HG03066 (cell line): ENCODE measurements at regions not wholly inside any gene's neighbourhood (a gene's known extent, or its start where the extent isn't known, plus 50 kb on each side); places are given as distances from the start of the nearest gene placed in this dataset.

Source experiments
- ATAC-seq: cut with Tn5 transposase; IDR thresholded peaks from one replicate; pipeline ENCODE4 v1.9.1; 2021; ENCODE audit warnings: low read depth; ENCODE audit not compliant: unreplicated experiment

- ATAC-seq, result no peak
Observed at GRCh38 chr10:33412241-33412640, 77.8 kb upstream of the NRP1 start.

GRCh38 chr10:33410860-33411234, 76.4 kb upstream of the NRP1 start:
- no peak for ATAC-seq

- no peak for ATAC-seq
Observed at GRCh38 chr10:33410096-33410859, 75.8 kb upstream of the NRP1 start.

GRCh38 chr10:33406596-33406995, 72.1 kb upstream of the NRP1 start:
- ATAC-seq, result no peak

GRCh38 chr10:33402220-33403073, 68.0 kb upstream of the NRP1 start:
- ATAC-seq, result no peak

GRCh38 chr10:33401300-33401699, 66.8 kb upstream of the NRP1 start:
- ATAC-seq, result no peak

- no peak for ATAC-seq
Observed at GRCh38 chr10:33398796-33399195, 64.3 kb upstream of the NRP1 start.

- ATAC-seq, result no peak
Observed at GRCh38 chr10:33396938-33397337, 62.5 kb upstream of the NRP1 start.

GRCh38 chr10:33396279-33396678, 61.8 kb upstream of the NRP1 start:
- ATAC-seq, result no peak

GRCh38 chr10:33395201-33395600, 60.7 kb upstream of the NRP1 start:
- ATAC-seq, result no peak

- ATAC-seq, result no peak
Observed at GRCh38 chr10:33392706-33393105, 58.2 kb upstream of the NRP1 start.

GRCh38 chr10:33391611-33392465, 57.4 kb upstream of the NRP1 start:
- ATAC-seq, result no peak

- no peak for ATAC-seq
Observed at GRCh38 chr10:33390046-33390445, 55.6 kb upstream of the NRP1 start.

GRCh38 chr10:33388785-33389184, 54.3 kb upstream of the NRP1 start:
- ATAC-seq, result no peak

- no peak for ATAC-seq
Observed at GRCh38 chr10:33388382-33388781, 53.9 kb upstream of the NRP1 start.

GRCh38 chr10:33387720-33388119, 53.3 kb upstream of the NRP1 start:
- no peak for ATAC-seq

GRCh38 chr10:33386926-33387325, 52.5 kb upstream of the NRP1 start:
- ATAC-seq, result no peak

- ATAC-seq, result no peak
Observed at GRCh38 chr10:33385686-33386085, 51.2 kb upstream of the NRP1 start.

GRCh38 chr10:33385015-33385414, 50.5 kb upstream of the NRP1 start:
- no peak for ATAC-seq
